ENCODE measurements at regions not wholly inside any gene's neighbourhood (a gene's known extent, or its start where the extent isn't known, plus 50 kb on each side); places are given as distances from the start of the nearest gene placed in this dataset.

DNA sequence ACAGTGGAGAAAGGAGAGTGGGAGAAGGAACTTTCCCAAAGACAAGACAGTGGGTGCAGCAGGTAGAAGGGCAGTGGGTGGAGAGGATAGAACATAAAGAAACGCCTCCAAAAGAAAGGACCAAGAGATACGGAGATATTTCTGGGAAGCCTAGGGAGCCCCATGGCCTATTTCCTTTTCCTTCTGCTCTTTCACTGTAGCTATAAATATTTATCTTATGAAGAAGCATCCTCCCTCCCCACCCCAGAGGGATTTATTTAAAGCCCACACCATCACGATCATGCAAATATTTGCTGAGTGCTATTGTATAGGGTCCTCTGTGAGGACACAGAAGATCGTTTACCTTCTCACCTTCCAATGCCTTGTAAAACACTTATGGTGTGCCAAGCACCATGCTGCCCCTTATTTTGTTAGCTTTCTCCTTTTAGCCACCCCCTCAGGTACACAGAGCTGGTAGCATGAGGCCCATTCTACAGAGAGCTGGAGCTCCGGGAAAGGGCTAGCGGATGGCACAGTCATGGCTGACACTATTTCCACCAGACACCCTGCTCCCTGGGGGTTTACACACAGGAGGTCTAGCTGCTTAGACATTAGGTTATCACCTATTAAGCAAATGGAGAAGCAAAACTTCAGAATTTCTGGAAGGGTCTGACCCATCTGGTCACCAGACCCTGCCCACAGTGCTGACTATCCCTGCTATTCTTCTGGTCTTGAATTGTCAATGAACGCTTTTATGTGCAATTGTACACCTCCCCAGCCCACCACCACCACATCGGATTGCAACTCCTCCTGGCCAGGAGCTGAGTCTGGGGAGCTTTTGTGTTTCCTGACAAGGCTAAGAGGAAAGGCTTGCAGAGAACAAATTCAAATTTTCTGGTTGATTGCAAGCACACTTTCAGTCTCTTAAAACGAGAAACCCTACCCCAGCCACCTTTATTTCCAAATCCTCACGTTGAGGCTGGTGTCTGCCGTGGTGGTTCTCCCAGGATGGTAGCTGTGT is 91.8 kb upstream of the KLF7 start:
- DNase-seq (ENCODE audit: low read depth): no peak

- peak; percentile 100 for DNase-seq (ENCODE audit: low read depth)
Observed at GRCh38 chr2:207258263-207258991, 92.7 kb upstream of the KLF7 start.

- no peak for DNase-seq (ENCODE audit: low read depth)
Observed at GRCh38 chr2:207260021-207260420, 94.3 kb upstream of the KLF7 start.

DNA sequence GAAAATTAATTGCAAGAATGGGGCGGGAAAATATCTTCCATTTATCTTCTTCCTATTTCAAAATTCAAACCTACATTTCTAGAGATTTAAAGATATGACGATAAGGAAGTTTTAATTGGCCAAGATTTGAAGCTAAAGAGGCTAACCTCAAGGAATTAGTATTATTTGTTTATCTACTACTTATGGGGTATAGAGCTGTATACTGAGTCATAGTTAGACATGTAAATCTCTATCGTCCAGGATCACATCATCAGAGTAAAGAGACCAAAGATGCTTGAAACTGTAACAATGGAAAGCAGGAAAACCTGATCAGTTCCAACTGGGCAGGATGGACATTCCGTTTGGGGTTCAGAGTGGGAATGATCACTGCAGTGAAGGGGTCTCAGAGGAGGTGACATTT is 95.2 kb upstream of the KLF7 start:
- no peak for DNase-seq (ENCODE audit: low read depth)

DNA sequence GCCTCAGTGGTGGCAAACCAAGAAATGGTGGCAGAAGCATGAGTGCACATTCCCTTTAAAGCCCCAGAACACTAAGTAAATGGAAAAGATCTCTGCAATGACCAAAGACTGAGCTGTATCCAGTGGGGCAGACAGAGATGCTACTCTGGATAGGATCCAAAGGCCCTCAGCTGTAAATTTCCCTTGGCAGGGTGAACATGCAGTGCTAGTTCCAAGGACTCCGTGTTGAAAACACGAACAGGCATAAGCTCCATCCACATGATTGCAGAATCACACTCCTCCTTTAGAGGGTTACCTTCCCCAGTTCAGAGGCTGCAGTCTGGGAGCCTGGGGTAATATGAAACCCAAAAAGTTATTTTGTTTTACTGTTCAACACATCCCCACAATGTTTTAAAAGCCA is 98.6 kb upstream of the KLF7 start:
- no peak for DNase-seq (ENCODE audit: low read depth)

GRCh38 chr2:207265332-207265731 is 99.6 kb upstream of the KLF7 start:
- DNase-seq (ENCODE audit: low read depth): no peak

GRCh38 chr2:207265869-207266268 is 100.1 kb upstream of the KLF7 start:
- no peak for DNase-seq (ENCODE audit: low read depth)

DNA sequence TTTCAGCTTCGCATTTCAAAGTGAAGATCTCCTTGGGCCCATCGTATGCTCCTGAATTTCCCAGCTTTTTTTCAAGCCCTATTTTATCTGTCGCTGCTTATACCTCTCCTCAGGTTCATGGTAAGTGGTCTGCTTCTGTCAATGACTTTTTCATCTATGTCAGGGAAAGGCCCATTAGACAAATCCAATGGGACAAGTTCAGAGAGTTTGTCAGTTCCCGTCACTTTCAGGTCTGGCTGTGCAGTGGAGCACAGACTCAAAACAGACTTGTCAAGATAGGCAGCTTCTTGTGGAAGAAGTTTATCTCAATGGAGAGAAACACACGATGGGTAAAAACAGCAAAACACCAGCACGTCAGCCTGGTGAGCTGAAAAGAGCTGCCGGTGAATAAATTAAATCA is 100.9 kb upstream of the KLF7 start:
- DNase-seq (ENCODE audit: low read depth): no peak

DNA sequence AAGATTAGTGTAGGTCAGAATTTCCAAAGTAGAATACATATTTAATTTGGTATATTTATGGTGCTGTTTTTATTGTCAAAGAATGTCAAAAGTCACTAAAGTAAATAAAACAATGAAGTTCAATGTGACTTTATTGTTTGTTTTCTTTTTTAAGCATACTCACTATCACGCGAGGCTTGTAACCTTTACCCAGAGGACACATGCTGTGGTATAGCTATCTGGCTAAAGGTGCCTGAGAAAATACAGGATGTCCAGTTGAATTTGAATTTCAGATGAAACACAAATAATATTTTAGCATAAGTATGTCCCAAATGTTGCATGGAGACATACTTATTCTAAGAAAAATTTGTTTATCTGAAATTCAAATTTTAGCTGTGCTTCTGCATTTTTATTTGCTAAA is 103.3 kb upstream of the KLF7 start:
- DNase-seq (ENCODE audit: low read depth): no peak

DNA sequence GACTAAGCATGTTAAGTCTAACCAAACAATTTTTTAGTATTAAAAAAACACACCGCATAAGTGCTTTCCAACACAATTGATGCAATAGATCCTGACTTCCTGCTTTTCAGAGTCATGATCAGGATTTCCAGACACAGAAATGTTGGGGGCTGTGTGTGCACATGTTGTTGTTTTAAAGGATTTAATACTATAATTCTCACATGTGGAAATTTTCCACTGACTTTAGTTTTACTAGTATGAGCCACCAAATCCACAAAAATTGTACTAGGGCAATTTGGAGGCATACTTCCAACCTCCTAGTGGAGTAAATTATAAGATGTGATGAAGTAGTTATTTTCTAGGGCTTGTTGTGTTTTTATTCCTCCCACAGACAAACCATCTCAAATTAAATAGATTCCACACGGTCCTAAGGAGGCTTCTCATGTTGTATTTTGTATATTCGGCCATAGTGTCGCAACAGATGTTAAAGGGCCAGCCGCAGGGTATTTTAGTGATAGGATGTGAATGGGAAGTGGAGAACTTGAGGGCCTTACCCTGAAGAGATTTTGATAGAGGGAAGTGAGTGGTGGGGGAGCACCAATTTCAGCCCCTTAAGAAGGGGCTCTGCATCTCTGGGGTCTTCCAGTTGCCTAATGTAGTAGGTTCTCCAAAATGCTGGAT is 108.9 kb upstream of the KLF7 start:
- no peak for DNase-seq (ENCODE audit: low read depth)

DNA sequence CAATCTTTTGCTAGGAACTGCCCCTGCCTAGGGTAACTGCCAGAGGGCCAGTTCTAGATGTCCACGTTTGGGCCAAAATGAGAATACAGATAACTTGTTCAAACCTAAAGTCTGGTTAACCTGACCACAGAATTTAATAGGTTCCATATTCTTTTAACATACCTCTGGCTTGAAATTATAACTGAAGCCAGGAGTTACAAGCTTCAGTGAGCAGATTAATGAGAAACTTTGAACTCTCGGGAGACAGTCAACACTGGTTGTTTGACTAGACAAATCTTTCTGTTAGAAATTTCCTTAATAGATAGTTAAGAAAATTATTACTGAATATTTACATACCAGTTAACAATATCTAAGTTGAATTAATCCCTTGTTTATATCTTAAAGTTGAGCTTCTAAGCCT is 110.0 kb upstream of the KLF7 start:
- no peak for DNase-seq (ENCODE audit: low read depth)

GRCh38 chr2:207276248-207276647 is 110.5 kb upstream of the KLF7 start:
- DNase-seq (ENCODE audit: low read depth): no peak

DNA sequence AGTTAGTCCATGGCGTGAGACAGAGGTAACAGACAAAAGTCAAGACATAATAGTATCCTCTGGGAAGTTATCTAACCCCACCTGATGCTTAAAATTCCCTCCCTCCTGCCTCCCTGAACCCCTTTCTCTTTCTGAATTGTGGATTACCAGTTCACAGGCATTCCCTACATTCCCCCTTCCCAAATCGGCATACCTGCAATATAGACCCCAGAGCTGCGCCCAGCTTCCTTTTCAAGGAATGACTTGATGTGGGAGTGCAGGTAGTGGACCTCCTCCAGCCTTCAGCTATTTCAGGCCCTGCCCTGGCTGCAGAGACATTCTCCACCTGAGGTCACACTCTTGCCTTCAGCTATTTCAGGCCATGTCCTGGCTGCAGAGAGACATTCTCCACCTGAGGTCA is 111.1 kb upstream of the KLF7 start:
- DNase-seq (ENCODE audit: low read depth): no peak

- no peak for DNase-seq (ENCODE audit: low read depth)
Observed at GRCh38 chr2:207279520-207279919, 113.8 kb upstream of the KLF7 start.

DNA sequence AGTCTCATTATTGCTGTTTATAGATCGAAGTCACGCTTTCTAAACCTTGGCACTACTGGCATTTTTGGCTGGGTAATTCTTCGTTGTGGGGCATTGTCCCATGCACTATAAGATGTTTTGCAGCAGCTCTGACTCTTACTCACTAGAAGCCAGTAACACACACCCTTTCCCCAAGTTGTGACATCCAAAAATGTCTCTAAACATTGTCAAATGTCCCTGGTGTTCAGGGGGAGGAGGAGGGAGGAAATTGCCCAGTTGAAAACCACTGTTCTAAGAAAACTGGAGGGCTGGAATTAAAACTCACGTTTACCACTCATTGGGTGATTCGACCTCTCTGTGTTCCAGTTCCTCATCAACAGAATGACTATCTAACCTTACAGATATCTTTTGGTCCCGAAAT is 115.7 kb upstream of the KLF7 start:
- no peak for DNase-seq (ENCODE audit: low read depth)

GRCh38 chr2:207282916-207283315 is 117.2 kb upstream of the KLF7 start:
- no peak for DNase-seq (ENCODE audit: low read depth)

DNA sequence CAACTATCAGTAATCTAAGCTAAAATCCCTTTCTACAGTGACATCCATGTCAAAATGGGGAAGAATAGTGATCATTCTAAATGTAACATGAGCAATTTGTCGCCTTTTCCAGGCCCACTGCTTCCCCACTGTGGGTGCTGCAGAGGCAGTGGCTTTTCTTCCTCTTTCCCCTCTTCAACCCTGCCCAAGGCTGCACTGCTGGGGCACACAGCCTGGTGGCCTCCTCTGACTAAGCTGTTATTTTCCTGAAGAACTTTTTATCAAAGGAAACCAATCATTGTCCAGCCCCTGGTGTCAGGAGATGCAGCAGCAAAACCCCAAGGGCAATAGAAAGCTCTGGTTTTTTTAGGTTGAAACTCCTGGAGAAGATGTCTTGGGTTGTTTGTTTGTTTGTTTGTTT is 117.6 kb upstream of the KLF7 start:
- DNase-seq (ENCODE audit: low read depth): no peak

GRCh38 chr2:207284556-207285472 is 119.1 kb upstream of the KLF7 start:
- no peak for DNase-seq (ENCODE audit: low read depth)

- no peak for DNase-seq (ENCODE audit: low read depth)
Observed at GRCh38 chr2:207285473-207285815, 119.7 kb upstream of the KLF7 start.

GRCh38 chr2:207286106-207286505 is 120.4 kb upstream of the KLF7 start:
- DNase-seq (ENCODE audit: low read depth): no peak

GRCh38 chr2:207288628-207289027 is 122.9 kb upstream of the KLF7 start:
- DNase-seq (ENCODE audit: low read depth): no peak
